ENCODE measurements at regions not wholly inside any gene's neighbourhood (a gene's known extent, or its start where the extent isn't known, plus 50 kb on each side); places are given as distances from the start of the nearest gene placed in this dataset.
"Not testable (repeated sequence)": the region's sequence is repeated elsewhere in the genome, so short reads cannot be mapped to it uniquely, and the experiment has no call there.

DNA sequence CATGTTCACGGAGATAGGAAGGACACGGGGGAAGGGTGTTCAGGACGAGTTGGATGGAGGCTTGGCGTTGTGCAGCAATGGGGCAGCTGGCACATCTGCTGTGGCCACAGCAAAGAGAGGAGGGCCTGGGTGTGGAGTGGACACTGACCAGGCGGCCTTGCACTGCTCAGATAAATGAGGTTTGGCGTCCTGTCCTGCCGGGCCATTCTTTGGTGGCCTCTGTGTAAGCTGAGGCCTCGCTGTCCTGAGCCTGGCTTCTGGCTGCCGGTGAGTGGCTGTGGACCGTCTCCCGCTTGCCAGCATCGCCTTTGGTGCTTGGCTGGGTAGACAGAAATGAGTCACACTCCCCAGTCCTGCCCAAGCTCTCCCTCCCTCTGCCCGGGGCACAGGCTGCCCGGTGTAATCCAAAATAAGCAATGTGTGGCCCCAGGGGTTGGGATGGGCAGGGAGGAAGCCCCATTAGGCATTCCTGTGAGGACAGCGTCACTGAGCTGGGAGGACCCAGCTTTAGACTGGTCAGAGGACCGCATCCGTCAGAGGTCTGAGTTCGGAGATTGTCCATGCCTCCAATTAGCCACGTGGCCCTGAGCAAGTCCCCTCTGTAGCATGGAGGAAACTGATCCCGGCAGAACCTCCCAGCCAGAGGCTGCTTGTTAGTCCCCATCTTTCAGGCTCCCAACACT is 158.1 kb downstream of the OR4M2 start:
- not testable (repeated sequence) for TF ChIP-seq CTCF, ZNF747 (tag by site-specific recombination; IDR thresholded peaks at IDR 0.05)
